ENCODE measurements at regions not wholly inside any gene's neighbourhood (a gene's known extent, or its start where the extent isn't known, plus 50 kb on each side); places are given as distances from the start of the nearest gene placed in this dataset.

- Histone ChIP-seq H3K36me3 (no peaks in the 10 kb centered on the region), H3K27me3 (replicated peaks; ENCODE audit: insufficient read depth) (no peaks in the 10 kb centered on the region), H3K4me1 (replicated peaks) (no peaks in the 10 kb centered on the region), H3K4me3 (no peak overlapping the region), H3K27ac (no peak overlapping the region), H3K9me3 (no peaks in the 10 kb centered on the region)
- no peak for DNase-seq (ENCODE audit: low spot score)
- WGBS, result 92% methylated on average over 3 of the region's 3 CpGs
- TF ChIP-seq CTCF (IDR thresholded peaks at IDR 0.05) (no peak), POLR2A (IDR thresholded peaks at IDR 0.05) (no peak), POLR2AphosphoS5 (IDR thresholded peaks at IDR 0.05) (no peak)
- intact Hi-C loops (cut with DNase I), result loop anchor here (5.0 kb wide), 2 partner anchors 910 to 1010 kb away; no protein-coding TSS in a partner anchor
These were observed 276.0 kb downstream of the UACA start for GRCh38 chr15:70487387-70487740.

- H3K4me1 ChIP-seq (replicated peaks), result no peaks in the 10 kb centered on the region
- no peaks in the 10 kb centered on the region for H3K27me3 ChIP-seq (replicated peaks; ENCODE audit: insufficient read depth)
- H3K4me3 ChIP-seq, result no peak overlapping the region
- intact Hi-C loops (cut with DNase I), result loop anchor here (5.0 kb wide), 2 partner anchors 909 to 1009 kb away; no protein-coding TSS in a partner anchor
- no peaks in the 10 kb centered on the region for H3K36me3 ChIP-seq
- DNase-seq (ENCODE audit: low spot score), result no peak
- H3K27ac ChIP-seq, result no peak overlapping the region
- H3K9me3 ChIP-seq, result no peaks in the 10 kb centered on the region
- TF ChIP-seq POLR2A (IDR thresholded peaks at IDR 0.05) (no peak), POLR2AphosphoS5 (IDR thresholded peaks at IDR 0.05) (no peak), CTCF (IDR thresholded peaks at IDR 0.05) (no peak)
- 87% methylated on average over 17 of the region's 17 CpGs for WGBS
These were observed 276.6 kb downstream of the UACA start for GRCh38 chr15:70486451-70487386.

- H3K4me3 ChIP-seq, result no peak overlapping the region
- no peaks in the 10 kb centered on the region for H3K36me3 ChIP-seq
- no peak overlapping the region for H3K27ac ChIP-seq
- H3K9me3 ChIP-seq, result no peaks in the 10 kb centered on the region
- no peaks in the 10 kb centered on the region for H3K4me1 ChIP-seq (replicated peaks)
- no peak for TF ChIP-seq POLR2AphosphoS5 (IDR thresholded peaks at IDR 0.05)
- no peak for TF ChIP-seq POLR2A (IDR thresholded peaks at IDR 0.05)
- TF ChIP-seq CTCF (IDR thresholded peaks at IDR 0.05), result no peak
- no peak for DNase-seq (ENCODE audit: low spot score)
- WGBS, result 87% methylated on average over 2 of the region's 2 CpGs
- intact Hi-C loops (cut with DNase I), result loop anchor here (5.0 kb wide), 2 partner anchors 909 to 1009 kb away; no protein-coding TSS in a partner anchor
- H3K27me3 ChIP-seq (replicated peaks; ENCODE audit: insufficient read depth), result no peaks in the 10 kb centered on the region
These were observed 277.3 kb downstream of the UACA start for GRCh38 chr15:70486012-70486411.

- no peaks in the 10 kb centered on the region for H3K36me3 ChIP-seq
- TF ChIP-seq POLR2A (IDR thresholded peaks at IDR 0.05) (no peak), CTCF (IDR thresholded peaks at IDR 0.05) (no peak), POLR2AphosphoS5 (IDR thresholded peaks at IDR 0.05) (no peak)
- no peaks in the 10 kb centered on the region for H3K4me1 ChIP-seq (replicated peaks)
- no peaks in the 10 kb centered on the region for H3K27me3 ChIP-seq (replicated peaks; ENCODE audit: insufficient read depth)
- no peak overlapping the region for H3K27ac ChIP-seq
- WGBS, result 37% methylated on average over 1 of the region's 1 CpG
- H3K4me3 ChIP-seq, result no peak overlapping the region
- no peak for DNase-seq (ENCODE audit: low spot score)
- H3K9me3 ChIP-seq, result no peaks in the 10 kb centered on the region
- intact Hi-C loops (cut with DNase I), result loop anchor here (5.0 kb wide), 2 partner anchors 908 to 1008 kb away; no protein-coding TSS in a partner anchor
These were observed 278.4 kb downstream of the UACA start for GRCh38 chr15:70484993-70485392.

GRCh38 chr15:70483513-70483912, 279.8 kb downstream of the UACA start:
- WGBS, result 87% methylated on average over 2 of the region's 2 CpGs

More at GRCh38 chr15:70483513-70483912, 279.8 kb downstream of the UACA start:
- DNase-seq (ENCODE audit: low spot score), result no peak
- Histone ChIP-seq H3K27ac (no peak overlapping the region), H3K27me3 (replicated peaks; ENCODE audit: insufficient read depth) (no peaks in the 10 kb centered on the region), H3K4me1 (replicated peaks) (no peaks in the 10 kb centered on the region), H3K36me3 (no peaks in the 10 kb centered on the region), H3K9me3 (no peaks in the 10 kb centered on the region), H3K4me3 (no peak overlapping the region)
- TF ChIP-seq CTCF (IDR thresholded peaks at IDR 0.05) (no peak), POLR2AphosphoS5 (IDR thresholded peaks at IDR 0.05) (no peak), POLR2A (IDR thresholded peaks at IDR 0.05) (no peak)
- intact Hi-C loops (cut with DNase I), result no loop called here

Data from prostate gland (tissue), 2 donors.